ENCODE measurements at regions not wholly inside any gene's neighbourhood (a gene's known extent, or its start where the extent isn't known, plus 50 kb on each side); places are given as distances from the start of the nearest gene placed in this dataset.
A peak's percentile ranks its signal among the peaks of the same experiment; 100 is the strongest.
"Not testable (repeated sequence)": the region's sequence is repeated elsewhere in the genome, so short reads cannot be mapped to it uniquely, and the experiment has no call there.

GRCh38 chrX:52261125-52261462 lies 76.4 kb downstream of the MAGED4 start:
- Histone ChIP-seq H3K27me3 (ENCODE audit: low read depth) (no peaks in the 10 kb centered on the region), H3K9me3 (no peaks in the 10 kb centered on the region), H3K36me3 (replicated peaks) (no peaks in the 10 kb centered on the region), H3K4me3 (peak overlapping the region; percentile 56), H3K4me1 (peaks cover 9% of the 10 kb centered on the region)
- in situ Hi-C loops (cut with MboI; ENCODE audit: low sequenced_read_pairs), result loop anchor here (25.0 kb wide), 1 partner anchor 624 kb away; no protein-coding TSS in a partner anchor
- DNase-seq (ENCODE audit: low spot score in 2 of 2), result peak in 1 of 2 experiments; percentile 60

GRCh38 chrX:52261463-52262194 lies 76.9 kb downstream of the MAGED4 start:
- Histone ChIP-seq H3K27me3 (ENCODE audit: low read depth) (no peaks in the 10 kb centered on the region), H3K9me3 (no peaks in the 10 kb centered on the region), H3K36me3 (replicated peaks) (no peaks in the 10 kb centered on the region), H3K4me1 (peaks cover 9% of the 10 kb centered on the region), H3K4me3 (peak overlapping the region; percentile 56)
- peak; percentile 78 to 97 for DNase-seq (ENCODE audit: low spot score in 2 of 2)
- in situ Hi-C loops (cut with MboI; ENCODE audit: low sequenced_read_pairs), result loop anchor here (25.0 kb wide), 1 partner anchor 624 kb away; no protein-coding TSS in a partner anchor

GRCh38 chrX:52262195-52262546 lies 77.5 kb downstream of the MAGED4 start:
- H3K27me3 ChIP-seq (ENCODE audit: low read depth), result no peaks in the 10 kb centered on the region
- no peaks in the 10 kb centered on the region for H3K9me3 ChIP-seq
- peak overlapping the region; percentile 56 for H3K4me3 ChIP-seq
- H3K36me3 ChIP-seq (replicated peaks), result no peaks in the 10 kb centered on the region
- peaks cover 9% of the 10 kb centered on the region for H3K4me1 ChIP-seq
- in situ Hi-C loops (cut with MboI; ENCODE audit: low sequenced_read_pairs), result loop anchor here (25.0 kb wide), 1 partner anchor 625 kb away; no protein-coding TSS in a partner anchor
- no peak for DNase-seq (ENCODE audit: low spot score in 2 of 2)

GRCh38 chrX:52263417-52263816 lies 78.7 kb downstream of the MAGED4 start:
- Histone ChIP-seq H3K4me1 (peaks cover 9% of the 10 kb centered on the region), H3K36me3 (replicated peaks) (no peaks in the 10 kb centered on the region), H3K9me3 (no peaks in the 10 kb centered on the region), H3K27me3 (ENCODE audit: low read depth) (no peaks in the 10 kb centered on the region), H3K4me3 (no peak overlapping the region)
- in situ Hi-C loops (cut with MboI; ENCODE audit: low sequenced_read_pairs), result loop anchor here (25.0 kb wide), 1 partner anchor 626 kb away; no protein-coding TSS in a partner anchor
- no peak for DNase-seq (ENCODE audit: low spot score in 2 of 2)

- H3K4me1 ChIP-seq, result peaks cover 9% of the 10 kb centered on the region
- peak; percentile 29 to 38 for DNase-seq (ENCODE audit: low spot score in 2 of 2)
- no peaks in the 10 kb centered on the region for H3K27me3 ChIP-seq (ENCODE audit: low read depth)
- H3K4me3 ChIP-seq, result no peak overlapping the region
- no peaks in the 10 kb centered on the region for H3K36me3 ChIP-seq (replicated peaks)
- no peaks in the 10 kb centered on the region for H3K9me3 ChIP-seq
- in situ Hi-C loops (cut with MboI; ENCODE audit: low sequenced_read_pairs), result loop anchor here (25.0 kb wide), 1 partner anchor 628 kb away; no protein-coding TSS in a partner anchor
Measured at GRCh38 chrX:52265713-52266112, 81.0 kb downstream of the MAGED4 start.

- not testable (repeated sequence) for H3K9me3 ChIP-seq; H3K4me3 ChIP-seq; H3K36me3 ChIP-seq (replicated peaks); H3K4me1 ChIP-seq; H3K27me3 ChIP-seq (ENCODE audit: low read depth); DNase-seq (ENCODE audit: low spot score in 2 of 2)
- in situ Hi-C loops (cut with MboI; ENCODE audit: low sequenced_read_pairs), result loop anchor here (25.0 kb wide), 1 partner anchor 631 kb away; no protein-coding TSS in a partner anchor
Measured at GRCh38 chrX:52268502-52268901, 83.8 kb downstream of the MAGED4 start.

- Histone ChIP-seq H3K4me1 (no peaks in the 10 kb centered on the region; the same call in 1 of the 2 replicates), H3K4me3 (no peak overlapping the region), H3K9me3 (no peaks in the 10 kb centered on the region), H3K36me3 (replicated peaks) (no peaks in the 10 kb centered on the region), H3K27me3 (ENCODE audit: low read depth) (0 out of 2 replicates have a peak, but pooled peaks cover 2% of the 10 kb centered on the region)
- no peak for DNase-seq (ENCODE audit: low spot score in 2 of 2)
- in situ Hi-C loops (cut with MboI; ENCODE audit: low sequenced_read_pairs), result loop anchor here (25.0 kb wide), 1 partner anchor 633 kb away; no protein-coding TSS in a partner anchor
Measured at GRCh38 chrX:52270453-52271116, 85.9 kb downstream of the MAGED4 start.

- DNase-seq (ENCODE audit: low spot score in 2 of 2), result peak in 1 of 2 experiments; percentile 28
- Histone ChIP-seq H3K4me3 (no peak overlapping the region), H3K36me3 (replicated peaks) (no peaks in the 10 kb centered on the region), H3K27me3 (ENCODE audit: low read depth) (0 out of 2 replicates have a peak, but pooled peaks cover 2% of the 10 kb centered on the region), H3K4me1 (no peaks in the 10 kb centered on the region), H3K9me3 (no peaks in the 10 kb centered on the region)
- in situ Hi-C loops (cut with MboI; ENCODE audit: low sequenced_read_pairs), result loop anchor here (25.0 kb wide), 1 partner anchor 634 kb away; no protein-coding TSS in a partner anchor
Measured at GRCh38 chrX:52271206-52271605, 86.5 kb downstream of the MAGED4 start.

GRCh38 chrX:52277666-52278065 lies 91.2 kb upstream of the XAGE2 start:
- no peaks in the 10 kb centered on the region for H3K27me3 ChIP-seq (ENCODE audit: low read depth)
- no peaks in the 10 kb centered on the region for H3K4me1 ChIP-seq
- in situ Hi-C loops (cut with MboI; ENCODE audit: low sequenced_read_pairs), result no loop called here
- H3K4me3 ChIP-seq, result no peak overlapping the region
- DNase-seq (ENCODE audit: low spot score in 2 of 2), result no peak
- H3K36me3 ChIP-seq (replicated peaks), result no peaks in the 10 kb centered on the region
- 0 out of 2 replicates have a peak, but pooled peaks cover 5% of the 10 kb centered on the region for H3K9me3 ChIP-seq

- no peaks in the 10 kb centered on the region for H3K27me3 ChIP-seq (ENCODE audit: low read depth)
- no peak for DNase-seq (ENCODE audit: low spot score in 2 of 2)
- no peak overlapping the region for H3K4me3 ChIP-seq
- H3K9me3 ChIP-seq, result 0 out of 2 replicates have a peak, but pooled peaks cover 5% of the 10 kb centered on the region
- in situ Hi-C loops (cut with MboI; ENCODE audit: low sequenced_read_pairs), result no loop called here
- H3K4me1 ChIP-seq, result no peaks in the 10 kb centered on the region
- H3K36me3 ChIP-seq (replicated peaks), result no peaks in the 10 kb centered on the region
Measured at GRCh38 chrX:52280812-52281211, 88.0 kb upstream of the XAGE2 start.

- in situ Hi-C loops (cut with MboI; ENCODE audit: low sequenced_read_pairs), result no loop called here
Measured at GRCh38 chrX:52284865-52285264, 84.0 kb upstream of the XAGE2 start.

GRCh38 chrX:52298968-52299367 lies 69.9 kb upstream of the XAGE2 start:
- H3K27me3 ChIP-seq (ENCODE audit: low read depth); in situ Hi-C loops (cut with MboI; ENCODE audit: low sequenced_read_pairs); H3K36me3 ChIP-seq (replicated peaks); H3K9me3 ChIP-seq; DNase-seq (ENCODE audit: low spot score in 2 of 2); H3K4me1 ChIP-seq; H3K4me3 ChIP-seq: not testable (repeated sequence)

More at GRCh38 chrX:52284865-52285264, 84.0 kb upstream of the XAGE2 start:
- 0 out of 2 replicates have a peak, but pooled peaks cover 5% of the 10 kb centered on the region for H3K9me3 ChIP-seq
- H3K36me3 ChIP-seq (replicated peaks), result no peaks in the 10 kb centered on the region
- no peaks in the 10 kb centered on the region for H3K4me1 ChIP-seq
- no peak for DNase-seq (ENCODE audit: low spot score in 2 of 2)
- H3K4me3 ChIP-seq, result no peak overlapping the region
- H3K27me3 ChIP-seq (ENCODE audit: low read depth), result no peaks in the 10 kb centered on the region

- H3K9me3 ChIP-seq; H3K4me3 ChIP-seq; H3K27me3 ChIP-seq (ENCODE audit: low read depth); H3K4me1 ChIP-seq; DNase-seq (ENCODE audit: low spot score in 2 of 2); H3K36me3 ChIP-seq (replicated peaks); in situ Hi-C loops (cut with MboI; ENCODE audit: low sequenced_read_pairs): not testable (repeated sequence)
Measured at GRCh38 chrX:52308532-52308931, 60.3 kb upstream of the XAGE2 start.

All from HAP-1 (cell line).